ENCODE measurements at regions not wholly inside any gene's neighbourhood (a gene's known extent, or its start where the extent isn't known, plus 50 kb on each side); places are given as distances from the start of the nearest gene placed in this dataset.

DNA sequence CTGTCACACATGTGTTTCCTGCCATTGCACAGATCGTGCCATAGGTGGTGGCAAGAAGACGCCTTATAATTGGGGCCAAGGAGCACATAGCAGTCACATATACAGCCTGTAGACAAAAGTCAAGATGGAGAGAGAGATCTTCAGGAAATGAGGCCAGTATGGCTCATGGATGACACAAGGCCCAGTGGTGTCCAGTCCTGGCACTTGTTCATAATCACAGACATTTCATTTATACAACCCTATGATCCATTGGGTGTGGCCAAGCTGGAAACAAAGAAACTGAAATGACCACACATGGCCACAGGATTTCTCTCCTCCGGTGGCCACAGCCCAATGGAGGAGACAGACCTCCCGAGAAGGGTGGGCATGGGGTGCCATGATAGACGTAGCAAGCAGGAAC, 78.5 kb upstream of the KAZN start:
- POLR2A ChIA-PET = no interaction called here
- H3K27ac Mint-ChIP-seq = no peak overlapping the region
- no peaks in the 10 kb centered on the region for H3K9me3 Mint-ChIP-seq
- H3K27me3 Mint-ChIP-seq = peaks cover 4 to 11% (median 6%) of the 10 kb centered on the region in 5 donors
- no peak for ATAC-seq
- no peaks in the 10 kb centered on the region for H3K4me1 Mint-ChIP-seq
- no peak for DNase-seq
- H3K4me3 Mint-ChIP-seq = no peak overlapping the region
- no peaks in the 10 kb centered on the region for H3K36me3 Mint-ChIP-seq

DNA sequence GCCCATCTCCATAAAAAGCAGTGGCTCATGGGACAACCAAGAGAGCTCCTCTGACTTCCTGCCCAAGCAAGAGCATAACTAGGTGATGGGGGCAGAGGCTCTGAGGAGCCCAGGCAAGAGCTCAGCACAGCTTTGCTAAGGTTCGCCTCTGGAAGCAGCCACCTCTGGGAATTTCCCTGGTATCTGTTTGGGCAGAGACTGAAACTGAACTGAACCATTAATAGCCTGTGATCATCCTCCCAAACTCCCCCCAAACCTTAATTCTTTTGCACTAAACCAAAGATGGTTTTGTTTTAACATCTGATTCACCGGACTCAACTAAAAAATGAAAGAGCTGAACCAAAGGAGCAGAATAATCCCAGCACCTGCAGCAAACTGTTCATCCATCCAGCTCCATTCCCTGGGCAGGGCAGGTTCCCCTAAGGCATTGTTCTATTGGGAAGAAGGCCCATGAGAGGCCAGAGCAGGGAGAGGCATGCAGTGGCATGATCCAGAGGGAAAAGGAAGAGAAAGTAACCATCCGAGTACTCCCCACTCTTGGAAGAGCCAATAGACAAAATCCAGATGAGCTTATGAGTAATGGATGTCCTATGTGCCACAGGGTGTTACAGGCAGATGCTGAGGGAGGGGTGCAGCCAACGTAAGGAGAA, 77.8 kb upstream of the KAZN start:
- peaks cover 3 to 11% (median 6%) of the 10 kb centered on the region in 5 donors for H3K27me3 Mint-ChIP-seq
- H3K9me3 Mint-ChIP-seq = no peaks in the 10 kb centered on the region
- H3K4me3 Mint-ChIP-seq = no peak overlapping the region
- POLR2A ChIA-PET = no interaction called here
- no peaks in the 10 kb centered on the region for H3K4me1 Mint-ChIP-seq
- no peaks in the 10 kb centered on the region for H3K36me3 Mint-ChIP-seq
- no peak overlapping the region for H3K27ac Mint-ChIP-seq
- DNase-seq (no peak), ATAC-seq (no peak)

DNA sequence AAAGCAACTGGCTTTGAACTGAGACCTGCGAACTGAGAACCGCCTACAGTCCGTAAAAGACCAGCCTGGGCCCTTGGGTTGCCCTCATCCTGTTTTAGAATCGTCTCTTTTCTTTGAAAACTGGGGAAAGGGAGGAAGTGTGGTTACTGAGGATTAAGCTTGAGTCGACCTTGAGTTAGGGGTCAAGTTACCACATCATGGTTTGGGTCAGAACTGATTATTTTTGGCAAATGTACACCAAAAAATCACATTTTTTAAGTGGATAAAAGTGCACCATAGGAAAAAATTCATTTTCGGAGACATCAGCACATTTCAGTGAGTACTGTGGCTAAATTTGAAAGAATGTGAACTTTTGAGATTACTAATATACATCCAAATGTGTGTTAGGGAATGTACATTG, 76.9 kb upstream of the KAZN start:
- no peak for DNase-seq
- no peak for ATAC-seq
- POLR2A ChIA-PET = no interaction called here
- no peak overlapping the region for H3K4me3 Mint-ChIP-seq
- H3K27ac Mint-ChIP-seq = no peak overlapping the region
- H3K27me3 Mint-ChIP-seq = peaks cover 4 to 11% (median 6%) of the 10 kb centered on the region in 5 donors
- no peaks in the 10 kb centered on the region for H3K4me1 Mint-ChIP-seq
- no peaks in the 10 kb centered on the region for H3K36me3 Mint-ChIP-seq
- H3K9me3 Mint-ChIP-seq = no peaks in the 10 kb centered on the region

DNA sequence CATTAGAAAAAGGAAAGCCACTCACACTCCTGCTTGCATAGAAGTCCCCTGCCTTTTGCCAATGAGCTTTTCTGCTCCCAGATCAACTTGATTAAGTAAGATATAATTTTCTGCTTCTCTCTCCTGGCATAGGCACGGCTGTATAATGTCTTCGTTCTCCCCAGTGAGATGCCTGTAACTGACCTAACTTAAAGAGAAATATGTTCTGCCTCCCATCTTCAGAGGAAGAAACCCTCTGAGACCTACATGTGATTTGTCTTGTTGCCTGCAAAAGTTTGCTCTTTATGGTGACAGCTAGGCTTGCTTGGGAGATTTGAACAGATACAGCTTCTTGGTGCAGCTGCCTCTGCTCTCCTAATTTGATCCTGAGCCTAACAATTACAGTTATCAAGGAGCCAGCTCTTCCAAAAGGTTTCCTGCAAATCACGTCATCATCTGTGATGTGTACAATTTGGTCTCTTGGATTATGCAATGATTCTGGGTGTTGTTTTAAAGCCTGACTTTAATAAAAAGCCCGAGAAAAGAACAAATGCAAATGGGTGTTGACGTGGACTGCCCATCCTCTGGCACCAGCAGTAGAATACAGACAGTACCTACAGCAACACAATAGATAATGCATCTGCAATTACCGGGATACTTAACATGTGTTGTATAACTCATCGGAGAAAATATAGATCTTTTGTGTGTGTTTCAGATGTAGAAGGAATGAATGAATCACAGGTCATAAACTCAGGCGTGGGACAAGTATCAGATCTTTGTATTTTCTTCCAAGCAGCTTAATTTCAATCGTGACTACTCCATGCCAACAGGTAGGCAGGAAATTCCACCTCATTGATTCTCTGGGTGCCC, 76.2 kb upstream of the KAZN start:
- Mint-ChIP-seq H3K27me3 (peaks cover 4 to 11% (median 6%) of the 10 kb centered on the region in 5 donors), H3K4me3 (no peak overlapping the region), H3K27ac (no peak overlapping the region), H3K9me3 (no peaks in the 10 kb centered on the region), H3K36me3 (no peaks in the 10 kb centered on the region), H3K4me1 (no peaks in the 10 kb centered on the region)
- no peak for DNase-seq
- ATAC-seq = no peak
- POLR2A ChIA-PET = no interaction called here

DNA sequence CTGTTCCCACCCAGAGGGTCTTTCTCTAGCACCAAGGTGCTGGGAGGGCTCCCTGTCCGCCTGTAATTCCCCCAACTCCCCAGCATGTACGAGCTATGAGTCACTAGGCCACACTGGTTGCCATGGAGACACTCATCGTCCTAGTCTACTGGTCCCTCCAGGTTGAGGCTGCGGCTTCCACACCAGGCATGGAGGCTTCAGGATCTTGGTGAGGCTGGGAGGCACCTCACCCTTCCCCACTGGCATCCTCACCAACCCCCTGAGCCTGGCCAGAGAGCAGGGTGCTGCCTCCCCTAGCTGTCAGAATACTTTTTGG, 75.6 kb upstream of the KAZN start:
- peaks cover 4 to 11% (median 6%) of the 10 kb centered on the region in 5 donors for H3K27me3 Mint-ChIP-seq
- H3K27ac Mint-ChIP-seq = no peak overlapping the region
- H3K4me3 Mint-ChIP-seq = no peak overlapping the region
- ATAC-seq (no peak), DNase-seq (no peak)
- POLR2A ChIA-PET = no interaction called here
- H3K4me1 Mint-ChIP-seq = no peaks in the 10 kb centered on the region
- H3K9me3 Mint-ChIP-seq = no peaks in the 10 kb centered on the region
- no peaks in the 10 kb centered on the region for H3K36me3 Mint-ChIP-seq

DNA sequence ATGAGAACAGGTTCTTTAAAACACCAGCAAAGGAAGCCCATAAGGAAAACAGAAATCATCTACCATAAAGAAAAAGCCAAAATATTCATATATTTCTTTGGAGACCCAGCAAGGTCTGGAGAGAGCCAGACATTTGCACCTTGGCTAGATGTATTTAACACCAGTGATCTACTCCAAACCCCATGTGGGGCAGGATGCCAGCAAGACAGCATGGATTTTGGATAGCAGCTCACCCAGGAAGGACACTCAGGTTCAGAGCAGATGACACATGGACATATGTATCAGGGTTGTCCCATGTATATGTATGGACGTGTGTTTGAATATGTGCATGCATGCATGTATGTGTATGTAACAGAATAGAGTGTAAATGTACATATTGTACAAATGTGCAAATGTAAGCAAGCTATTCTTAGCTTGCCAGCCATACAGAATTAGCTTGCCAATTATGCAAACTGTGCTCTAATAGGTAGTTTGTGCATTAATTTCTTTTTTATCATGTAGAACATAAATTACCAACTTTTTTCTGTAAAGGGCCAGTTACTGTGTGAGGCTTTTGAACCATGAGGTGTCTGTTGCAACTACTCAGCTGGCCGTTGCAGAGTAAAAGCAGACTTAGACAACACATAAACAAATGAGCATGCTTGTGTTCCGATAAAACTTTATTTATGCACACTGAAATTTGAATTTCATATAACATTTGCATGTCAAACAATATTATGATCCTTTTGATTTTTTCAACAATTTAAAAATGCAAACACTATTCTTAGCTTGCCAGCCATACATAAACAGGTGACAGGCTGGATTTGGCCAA, 73.5 kb upstream of the KAZN start:
- DNase-seq (no peak), ATAC-seq (no peak)
- POLR2A ChIA-PET = no interaction called here
- peaks cover 0 to 4% (median 0%) of the 10 kb centered on the region in 4 donors for H3K4me1 Mint-ChIP-seq
- no peak overlapping the region for H3K4me3 Mint-ChIP-seq
- H3K9me3 Mint-ChIP-seq = peaks cover 0 to 10% (median 0%) of the 10 kb centered on the region in 9 donors
- peaks cover 0 to 19% (median 5%) of the 10 kb centered on the region in 5 donors for H3K27me3 Mint-ChIP-seq
- H3K27ac Mint-ChIP-seq = no peak overlapping the region
- no peaks in the 10 kb centered on the region for H3K36me3 Mint-ChIP-seq

DNA sequence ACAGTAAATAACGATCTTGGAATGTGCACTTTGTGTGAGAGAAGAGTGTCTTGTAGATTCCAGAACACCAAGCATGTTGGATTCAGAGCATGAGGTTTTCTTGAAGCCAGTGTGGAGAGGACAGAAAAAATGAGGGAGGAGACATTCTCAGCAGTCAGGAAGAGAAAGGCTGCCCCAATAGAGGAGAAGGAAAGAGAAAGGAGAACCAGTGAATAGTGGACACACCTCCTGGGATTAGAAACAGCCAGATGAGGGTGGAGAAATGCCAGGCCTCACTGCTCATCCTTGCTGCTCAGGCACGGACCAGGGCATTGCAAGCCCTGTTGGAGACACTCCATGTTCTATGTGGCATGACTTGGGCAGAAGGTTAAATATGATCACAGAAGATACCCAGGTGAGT, 69.0 kb upstream of the KAZN start:
- no peak overlapping the region for H3K27ac Mint-ChIP-seq
- POLR2A ChIA-PET = no interaction called here
- ATAC-seq (no peak), DNase-seq (no peak)
- peaks cover 0 to 4% (median 0%) of the 10 kb centered on the region in 4 donors for H3K4me1 Mint-ChIP-seq
- peaks cover 0 to 10% (median 0%) of the 10 kb centered on the region in 9 donors for H3K9me3 Mint-ChIP-seq
- H3K36me3 Mint-ChIP-seq = no peaks in the 10 kb centered on the region
- no peak overlapping the region for H3K4me3 Mint-ChIP-seq
- peaks cover 0 to 8% (median 2%) of the 10 kb centered on the region in 5 donors for H3K27me3 Mint-ChIP-seq

DNA sequence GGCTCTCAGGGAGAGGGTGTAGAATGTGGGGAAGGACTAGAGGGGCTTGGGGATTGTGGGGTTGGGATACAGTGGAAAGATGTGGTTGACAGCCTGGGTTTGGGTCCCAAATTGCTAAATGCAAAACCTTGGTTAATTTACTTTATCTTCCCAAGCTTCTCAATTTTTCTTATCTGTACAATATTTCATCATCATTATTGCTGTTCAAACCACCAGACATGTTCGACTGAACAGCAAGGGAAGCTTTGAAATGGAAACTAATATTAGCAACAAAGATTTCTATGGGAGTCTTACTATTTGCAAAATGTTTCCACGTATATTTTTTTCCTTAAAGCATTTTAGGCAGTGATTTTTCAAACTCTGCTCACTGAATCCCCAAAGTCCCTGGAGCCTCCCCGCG, 67.0 kb upstream of the KAZN start:
- H3K27ac Mint-ChIP-seq = no peak overlapping the region
- peaks cover 0 to 13% (median 2%) of the 10 kb centered on the region in 5 donors for H3K27me3 Mint-ChIP-seq
- H3K9me3 Mint-ChIP-seq = peaks cover 0 to 10% (median 0%) of the 10 kb centered on the region in 9 donors
- ATAC-seq = no peak
- POLR2A ChIA-PET = no interaction called here
- no peak for DNase-seq
- peaks cover 0 to 4% (median 0%) of the 10 kb centered on the region in 4 donors for H3K4me1 Mint-ChIP-seq
- no peak overlapping the region for H3K4me3 Mint-ChIP-seq
- no peaks in the 10 kb centered on the region for H3K36me3 Mint-ChIP-seq

DNA sequence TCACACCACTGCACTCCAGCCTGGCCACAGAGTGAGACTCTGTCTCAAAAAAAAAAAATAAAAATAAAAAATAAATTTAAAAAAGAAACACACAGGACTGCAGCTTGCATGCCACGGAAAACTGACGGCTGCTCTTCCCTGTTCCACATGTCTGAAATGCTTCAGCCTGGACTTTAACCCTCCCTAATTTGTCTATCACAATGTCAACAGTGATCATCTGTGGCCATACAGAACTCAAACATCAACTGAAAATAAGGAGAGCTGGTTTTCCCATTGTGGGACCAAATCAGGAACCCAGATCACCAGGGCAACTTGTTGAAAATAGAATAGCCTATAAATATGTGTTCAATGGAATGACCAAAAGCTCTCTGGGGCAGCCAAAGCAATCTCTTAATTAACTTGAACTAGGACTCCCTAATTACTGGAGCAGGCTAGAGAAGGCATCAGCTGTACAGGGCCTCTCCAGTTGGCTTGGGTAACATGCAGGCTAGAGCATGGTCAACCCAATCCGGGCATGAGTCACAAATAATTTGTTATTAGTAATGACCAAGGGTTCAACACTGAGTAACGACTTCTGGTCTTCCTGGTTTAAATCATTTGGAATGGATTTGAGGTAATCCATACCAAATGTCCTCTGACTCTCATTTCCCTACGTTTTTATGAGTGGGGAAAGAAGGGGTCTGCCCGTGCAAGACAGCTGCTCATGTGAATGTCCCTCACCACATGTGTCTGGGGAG, 62.7 kb upstream of the KAZN start:
- POLR2A ChIA-PET = no interaction called here
- H3K4me1 Mint-ChIP-seq = no peaks in the 10 kb centered on the region
- no peak for ATAC-seq
- no peaks in the 10 kb centered on the region for H3K36me3 Mint-ChIP-seq
- no peak overlapping the region for H3K4me3 Mint-ChIP-seq
- DNase-seq = no peak
- no peaks in the 10 kb centered on the region for H3K9me3 Mint-ChIP-seq
- no peak overlapping the region for H3K27ac Mint-ChIP-seq
- peaks cover 0 to 6% (median 2%) of the 10 kb centered on the region in 5 donors for H3K27me3 Mint-ChIP-seq

DNA sequence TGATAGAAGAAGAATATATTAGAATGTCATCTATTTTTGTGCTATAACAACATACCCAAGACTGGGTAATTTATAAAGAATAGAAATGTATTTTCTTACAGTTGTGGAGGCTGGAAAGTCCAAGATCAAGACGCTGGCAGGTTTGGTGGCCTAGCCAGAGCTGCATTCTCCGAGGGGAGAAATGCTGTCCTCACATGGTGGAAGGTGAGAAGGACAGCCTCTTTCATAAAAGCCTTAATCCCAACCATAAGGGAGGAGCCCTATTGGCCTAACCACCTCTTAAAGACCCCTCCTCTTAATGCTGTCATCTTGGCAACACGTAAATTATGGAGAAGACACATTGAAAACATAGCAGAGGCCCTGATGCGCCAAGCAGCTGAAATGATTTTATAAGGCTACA, 60.1 kb upstream of the KAZN start:
- DNase-seq (no peak), ATAC-seq (no peak)
- H3K36me3 Mint-ChIP-seq = no peaks in the 10 kb centered on the region
- no peak overlapping the region for H3K27ac Mint-ChIP-seq
- no peak overlapping the region for H3K4me3 Mint-ChIP-seq
- H3K9me3 Mint-ChIP-seq = peaks cover 0 to 2% (median 0%) of the 10 kb centered on the region in 9 donors
- POLR2A ChIA-PET = no interaction called here
- H3K4me1 Mint-ChIP-seq = no peaks in the 10 kb centered on the region
- peaks cover 0 to 12% (median 9%) of the 10 kb centered on the region in 5 donors for H3K27me3 Mint-ChIP-seq

DNA sequence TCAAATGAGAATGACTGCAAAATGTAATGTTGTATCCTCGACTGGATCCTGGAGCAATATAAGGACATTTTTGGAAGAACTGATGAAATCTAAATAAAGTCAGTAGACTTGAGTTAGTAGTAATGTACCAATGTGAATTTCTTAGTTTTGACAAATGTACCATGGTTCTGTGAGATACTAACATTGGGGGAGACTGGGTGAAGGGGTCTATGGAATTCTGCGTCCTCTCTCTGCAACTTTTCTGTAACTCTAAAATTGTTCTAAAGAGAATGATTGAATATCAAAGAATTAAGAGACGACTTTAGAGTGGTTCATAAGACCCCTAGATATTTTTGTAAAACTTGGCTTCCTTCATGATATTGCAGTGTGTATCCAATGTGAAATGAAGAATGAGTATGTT, 59.2 kb upstream of the KAZN start:
- ATAC-seq (no peak), DNase-seq (no peak)
- Mint-ChIP-seq H3K4me3 (no peak overlapping the region), H3K27me3 (peaks cover 0 to 12% (median 9%) of the 10 kb centered on the region in 5 donors), H3K9me3 (peaks cover 0 to 2% (median 0%) of the 10 kb centered on the region in 9 donors), H3K4me1 (no peaks in the 10 kb centered on the region), H3K27ac (no peak overlapping the region), H3K36me3 (no peaks in the 10 kb centered on the region)
- POLR2A ChIA-PET = no interaction called here

DNA sequence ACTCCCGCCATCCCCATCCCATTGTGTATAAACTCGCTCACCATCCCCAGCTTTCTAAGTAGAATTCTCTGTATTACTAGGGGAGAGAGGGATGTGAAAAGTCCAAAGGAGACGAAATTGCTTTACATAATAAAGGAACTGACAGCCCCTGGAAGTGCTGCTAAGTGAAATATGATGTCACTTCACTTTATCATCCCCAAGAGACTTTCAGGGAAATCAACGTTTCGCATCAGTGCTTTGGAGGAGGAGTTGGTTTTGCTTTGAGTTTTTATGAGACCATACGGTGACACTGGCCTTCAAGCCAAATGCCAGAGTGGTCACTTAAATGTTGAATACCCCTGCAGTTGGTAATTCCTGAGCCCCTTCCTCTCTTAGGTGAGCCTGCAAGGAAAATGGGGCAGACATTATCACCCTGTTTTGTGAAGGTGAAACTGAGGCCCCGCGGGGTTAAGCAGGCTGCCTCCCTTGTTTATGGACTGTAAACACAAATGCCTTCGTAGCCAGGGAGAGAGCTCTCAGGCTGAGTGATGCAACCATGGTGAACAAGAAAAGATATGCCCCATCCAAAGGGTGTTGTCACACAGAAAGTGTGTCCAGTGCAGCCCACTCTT, 58.4 kb upstream of the KAZN start:
- H3K27ac Mint-ChIP-seq = no peak overlapping the region
- POLR2A ChIA-PET = no interaction called here
- H3K4me1 Mint-ChIP-seq = no peaks in the 10 kb centered on the region
- H3K36me3 Mint-ChIP-seq = no peaks in the 10 kb centered on the region
- no peak for DNase-seq
- H3K27me3 Mint-ChIP-seq = peaks cover 0 to 13% (median 7%) of the 10 kb centered on the region in 5 donors
- H3K9me3 Mint-ChIP-seq = peaks cover 0 to 2% (median 0%) of the 10 kb centered on the region in 9 donors
- H3K4me3 Mint-ChIP-seq = no peak overlapping the region
- ATAC-seq = no peak

Measured in naive thymus-derived CD8-positive, alpha-beta T cell (primary cell).